ENCODE measurements at regions not wholly inside any gene's neighbourhood (a gene's known extent, or its start where the extent isn't known, plus 50 kb on each side); places are given as distances from the start of the nearest gene placed in this dataset.

DNA sequence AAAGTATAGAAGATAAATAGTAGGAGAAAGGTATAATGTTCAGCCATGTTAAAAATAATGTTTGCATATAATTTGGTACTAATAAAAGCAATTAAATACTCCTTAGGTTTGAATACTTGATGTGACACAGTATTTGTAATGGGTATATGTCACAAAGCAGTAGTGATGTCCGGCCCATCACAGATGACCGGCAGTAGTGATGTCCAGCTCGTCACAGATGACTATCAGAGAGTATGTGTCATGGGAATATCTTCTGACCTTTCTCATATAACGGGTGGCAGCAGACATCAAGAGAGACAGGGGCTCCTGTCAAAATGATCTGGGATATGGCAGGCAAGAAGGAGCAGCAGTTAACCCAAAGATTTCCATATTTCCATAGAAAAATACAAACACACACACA lies 477.4 kb upstream of the KLF6 start:
- no peaks in the 10 kb centered on the region for H3K9me3 ChIP-seq
- TF ChIP-seq, protein P1, sequence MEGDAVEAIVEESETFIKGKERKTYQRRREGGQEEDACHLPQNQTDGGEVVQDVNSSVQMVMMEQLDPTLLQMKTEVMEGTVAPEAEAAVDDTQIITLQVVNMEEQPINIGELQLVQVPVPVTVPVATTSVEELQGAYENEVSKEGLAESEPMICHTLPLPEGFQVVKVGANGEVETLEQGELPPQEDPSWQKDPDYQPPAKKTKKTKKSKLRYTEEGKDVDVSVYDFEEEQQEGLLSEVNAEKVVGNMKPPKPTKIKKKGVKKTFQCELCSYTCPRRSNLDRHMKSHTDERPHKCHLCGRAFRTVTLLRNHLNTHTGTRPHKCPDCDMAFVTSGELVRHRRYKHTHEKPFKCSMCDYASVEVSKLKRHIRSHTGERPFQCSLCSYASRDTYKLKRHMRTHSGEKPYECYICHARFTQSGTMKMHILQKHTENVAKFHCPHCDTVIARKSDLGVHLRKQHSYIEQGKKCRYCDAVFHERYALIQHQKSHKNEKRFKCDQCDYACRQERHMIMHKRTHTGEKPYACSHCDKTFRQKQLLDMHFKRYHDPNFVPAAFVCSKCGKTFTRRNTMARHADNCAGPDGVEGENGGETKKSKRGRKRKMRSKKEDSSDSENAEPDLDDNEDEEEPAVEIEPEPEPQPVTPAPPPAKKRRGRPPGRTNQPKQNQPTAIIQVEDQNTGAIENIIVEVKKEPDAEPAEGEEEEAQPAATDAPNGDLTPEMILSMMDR (IDR thresholded peaks at IDR 0.05) = no peak

DNA sequence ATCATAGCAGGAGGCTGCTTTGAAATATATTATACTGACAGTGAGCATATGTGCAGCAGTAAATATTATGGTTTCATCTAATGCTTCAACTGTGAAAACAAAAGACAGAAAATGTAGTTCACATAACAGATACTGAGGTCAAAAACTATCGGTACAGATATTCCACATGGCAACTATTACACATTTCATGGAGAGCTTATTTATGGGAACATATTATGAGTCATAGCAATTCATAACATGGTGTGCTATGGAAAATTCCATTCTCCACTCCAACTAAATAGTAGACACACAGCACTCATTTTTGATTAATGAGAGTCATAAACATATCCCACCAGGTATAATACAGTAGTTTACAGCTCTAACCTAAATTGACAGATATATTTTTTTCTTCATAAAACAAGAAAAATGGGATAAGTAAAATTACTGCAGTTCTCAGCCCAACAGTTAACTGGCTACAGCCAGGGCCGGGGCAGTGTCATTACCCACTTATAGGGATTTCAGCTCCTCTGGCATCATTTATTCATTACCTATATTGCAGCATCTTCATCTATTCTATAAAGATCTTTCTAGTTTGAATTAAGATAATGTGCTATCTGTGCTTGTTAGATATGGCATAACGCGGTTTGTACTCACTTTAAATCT lies 475.6 kb upstream of the KLF6 start:
- Histone ChIP-seq H3K9me3 (no peaks in the 10 kb centered on the region), H3K4me3 (no peak overlapping the region), H3K4me1 (peaks cover 0 to 30% of the 10 kb centered on the region in 2 donors), H3K27ac (peak overlapping the region in 1 of 2 donors; percentile 60), H3K27me3 (no peaks in the 10 kb centered on the region), H3K36me3 (no peaks in the 10 kb centered on the region)
- DNase-seq (ENCODE audit: low spot score) = no peak
- TF ChIP-seq, protein P1 (IDR thresholded peaks at IDR 0.05) = no peak

More for the DNA sequence above, 477.4 kb upstream of the KLF6 start:
- DNase-seq (ENCODE audit: low spot score) = no peak
- peaks cover 0 to 42% of the 10 kb centered on the region in 2 donors for H3K4me1 ChIP-seq
- H3K4me3 ChIP-seq = no peak overlapping the region
- H3K27me3 ChIP-seq = no peaks in the 10 kb centered on the region
- no peaks in the 10 kb centered on the region for H3K36me3 ChIP-seq
- H3K27ac ChIP-seq = no peak overlapping the region

DNA sequence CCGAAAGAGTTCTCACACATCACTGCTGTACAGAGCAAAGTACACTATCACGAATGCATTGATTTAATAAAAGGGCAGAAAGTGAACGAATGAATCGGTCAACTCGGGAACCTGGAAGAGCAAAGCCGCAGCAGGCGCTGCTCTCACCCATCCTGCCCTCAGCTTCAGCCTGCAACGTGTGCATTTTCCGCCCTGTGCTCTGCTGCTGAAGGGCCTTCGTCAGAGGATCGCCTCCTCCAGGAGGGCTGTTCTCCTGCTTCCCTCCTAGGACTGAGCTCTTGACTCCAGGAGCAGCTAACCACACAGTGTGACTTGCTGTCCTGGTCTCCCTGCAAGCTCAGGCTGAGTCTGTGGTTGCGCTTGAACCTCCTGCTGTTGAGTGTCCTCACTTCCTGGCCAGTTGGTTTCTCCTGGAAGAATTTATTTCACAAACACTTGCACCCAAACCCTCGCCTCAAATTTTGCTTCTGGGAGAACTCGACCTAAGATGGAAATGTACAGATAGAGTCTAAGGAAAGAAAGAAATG lies 473.0 kb upstream of the KLF6 start:
- no peaks in the 10 kb centered on the region for H3K27me3 ChIP-seq
- no peak overlapping the region for H3K4me3 ChIP-seq
- H3K27ac ChIP-seq = no peak overlapping the region
- DNase-seq (ENCODE audit: low spot score) = no peak
- H3K36me3 ChIP-seq = no peaks in the 10 kb centered on the region
- TF ChIP-seq, protein P1 (IDR thresholded peaks at IDR 0.05) = no peak
- no peaks in the 10 kb centered on the region for H3K9me3 ChIP-seq
- H3K4me1 ChIP-seq = peaks cover 0 to 18% of the 10 kb centered on the region in 2 donors

DNA sequence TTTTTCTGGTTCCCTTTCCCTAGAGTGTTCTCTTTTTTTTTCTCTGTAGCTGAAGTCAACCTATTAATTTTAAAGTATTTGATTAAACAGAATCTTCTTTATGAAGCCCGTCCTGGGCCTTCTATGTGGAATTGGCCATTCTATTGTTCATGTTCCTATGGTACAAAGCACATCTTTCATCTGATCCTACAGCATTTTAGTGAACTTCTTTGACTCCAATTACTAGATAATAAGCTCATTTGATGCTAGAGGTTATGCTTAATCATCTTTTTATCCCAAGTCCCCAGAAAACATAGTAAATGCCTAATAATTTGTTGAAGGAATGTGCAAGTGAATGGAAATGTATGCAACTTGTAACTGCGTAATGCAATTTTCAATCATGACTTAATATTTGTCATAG lies 472.0 kb upstream of the KLF6 start:
- H3K9me3 ChIP-seq = no peaks in the 10 kb centered on the region
- TF ChIP-seq, protein P1 (IDR thresholded peaks at IDR 0.05) = no peak

DNA sequence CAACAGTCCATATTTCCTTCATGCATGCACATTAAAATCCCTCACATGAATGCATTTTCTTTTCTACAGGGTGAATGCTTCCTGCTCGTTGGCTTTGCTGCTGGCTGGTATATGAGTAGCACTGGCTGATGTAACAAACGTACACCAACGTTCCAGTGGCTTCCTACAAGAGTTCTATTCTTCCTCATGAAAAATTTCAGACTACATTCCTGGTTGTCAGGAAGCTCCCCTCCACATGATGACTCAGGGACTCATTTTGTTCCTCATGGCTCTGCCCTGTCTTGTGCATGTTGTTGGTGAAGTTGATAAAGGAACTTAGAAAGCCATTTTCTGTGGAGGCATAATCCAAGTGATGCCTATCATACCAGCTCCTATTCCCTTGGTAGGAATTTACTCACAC lies 470.7 kb upstream of the KLF6 start:
- Histone ChIP-seq H3K27ac (no peak overlapping the region), H3K9me3 (no peaks in the 10 kb centered on the region), H3K4me3 (no peak overlapping the region), H3K36me3 (no peaks in the 10 kb centered on the region), H3K27me3 (no peaks in the 10 kb centered on the region), H3K4me1 (peaks cover 0 to 11% of the 10 kb centered on the region in 2 donors)
- DNase-seq (ENCODE audit: low spot score) = no peak
- TF ChIP-seq, protein P1 (IDR thresholded peaks at IDR 0.05) = no peak

More for the DNA sequence above, 472.0 kb upstream of the KLF6 start:
- no peak for DNase-seq (ENCODE audit: low spot score)
- no peak overlapping the region for H3K27ac ChIP-seq
- no peak overlapping the region for H3K4me3 ChIP-seq
- H3K27me3 ChIP-seq = no peaks in the 10 kb centered on the region
- peaks cover 0 to 16% of the 10 kb centered on the region in 2 donors for H3K4me1 ChIP-seq
- H3K36me3 ChIP-seq = no peaks in the 10 kb centered on the region

Data from right atrium auricular region (tissue), 2 donors.